MCF 10A (cell line): ENCODE measurements at regions not wholly inside any gene's neighbourhood (a gene's known extent, or its start where the extent isn't known, plus 50 kb on each side); places are given as distances from the start of the nearest gene placed in this dataset.

Experiments
- BruUV-seq: library from RNA; stranded (reverse); fragments of 400-500 nt; replicated peaks from 2 replicates; lab custom pipeline; 2021; lab: Mats Ljungman, UMichigan
- CTCF ChIA-PET: fragments of 300-600 bp; sonication (Branson Sonifier 250); formaldehyde crosslinking; extraction: SDS; loops from one replicate; lab custom pipeline; 2021; ENCODE audit warnings: antibody characterized with exemption, inconsistent platforms; lab: Yijun Ruan, JAX
- POLR2A ChIA-PET: fragments of 300-600, 350-650 bp; sonication (Branson Sonifier 250); formaldehyde crosslinking; extraction: SDS; loops from one replicate; lab custom pipeline; 2020; ENCODE audit warnings: antibody characterized with exemption, inconsistent platforms; lab: Yijun Ruan, JAX
- DNase-seq: peaks from one replicate; pipeline ENCODE4 v3.0.0-alpha.2; 2018; ENCODE audit not compliant: unreplicated experiment
- H3K27ac Mint-ChIP-seq: one replicate; pipeline ENCODE4 v1.8.0; 2022; ENCODE audit warnings: mild to moderate bottlenecking, low read depth, mixed read lengths; ENCODE audit not compliant: unreplicated experiment
- H3K27me3 Mint-ChIP-seq: one replicate; pipeline ENCODE4 v1.8.0; 2022; ENCODE audit warnings: mixed read lengths; ENCODE audit not compliant: insufficient read depth, unreplicated experiment
- H3K36me3 Mint-ChIP-seq: one replicate; pipeline ENCODE4 v1.8.0; 2022; ENCODE audit warnings: mild to moderate bottlenecking, moderate library complexity, mixed read lengths; ENCODE audit not compliant: insufficient read depth, unreplicated experiment
- H3K4me1 Mint-ChIP-seq: one replicate; pipeline ENCODE4 v1.8.0; 2022; ENCODE audit warnings: mixed read lengths; ENCODE audit not compliant: insufficient read depth, unreplicated experiment
- H3K4me3 Mint-ChIP-seq: one replicate; pipeline ENCODE4 v1.8.0; 2022; ENCODE audit warnings: mild to moderate bottlenecking, moderate library complexity, mixed read lengths; ENCODE audit not compliant: unreplicated experiment
- H3K9me3 Mint-ChIP-seq: one replicate; pipeline ENCODE4 v1.8.0; 2022; ENCODE audit warnings: mixed read lengths; ENCODE audit not compliant: unreplicated experiment
- CTCF ChIP-seq: fragments of 200-600 bp; IDR thresholded peaks from one replicate; pipeline ENCODE4 v1.8.0; 2022; ENCODE audit warnings: antibody characterized with exemption, mild to moderate bottlenecking; ENCODE audit not compliant: unreplicated experiment
- intact Hi-C: fragments of 100-400 bp; cut with micrococcal nuclease; formaldehyde crosslinking; loops from 2 replicates; pipeline ENCODE4 v1.14.1; 2022

DNA sequence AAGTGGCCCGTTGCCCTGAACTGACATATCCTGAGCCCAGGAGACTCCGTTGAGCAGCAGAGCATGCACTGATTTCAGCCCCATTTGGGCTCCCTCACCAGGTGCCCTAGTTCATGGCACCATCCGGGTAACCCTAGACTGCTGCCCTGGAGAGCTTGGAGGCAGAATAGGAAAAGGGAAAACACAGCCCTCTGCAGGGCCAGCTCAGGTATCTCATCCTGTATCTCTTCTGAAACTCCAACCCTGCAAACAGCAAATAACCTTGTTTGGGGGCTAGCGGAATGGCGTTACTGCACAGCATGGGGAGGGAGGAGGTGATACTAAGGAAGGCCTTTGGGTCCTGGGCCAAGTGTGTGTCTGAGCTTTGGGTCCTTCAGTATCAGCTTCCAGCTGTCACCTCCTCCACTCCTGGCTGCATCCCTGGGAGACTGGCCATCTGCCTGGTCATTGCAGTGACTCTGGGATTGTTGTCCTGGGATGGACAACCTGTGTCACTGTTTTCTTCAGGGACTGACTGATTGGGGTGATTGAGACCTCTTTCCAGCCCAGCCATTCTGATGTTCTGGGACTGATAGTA is 233.8 kb upstream of the SKOR2 start:
- DNase-seq, result no peak
- BruUV-seq, result no TSS peak
- H3K9me3 Mint-ChIP-seq, result no peaks in the 10 kb centered on the region
- H3K27me3 Mint-ChIP-seq, result peaks cover 40% of the 10 kb centered on the region
- ChIA-PET CTCF (interaction anchor here (0.7 to 1.4 kb wide), 2 partner anchors 9 to 566 kb away, joined by 3 read pairs; no protein-coding TSS in a partner anchor), POLR2A (no interaction called here)
- H3K4me3 Mint-ChIP-seq, result no peak overlapping the region
- H3K27ac Mint-ChIP-seq, result no peak overlapping the region
- intact Hi-C loops, result no loop called here
- no peaks in the 10 kb centered on the region for H3K36me3 Mint-ChIP-seq
- no peaks in the 10 kb centered on the region for H3K4me1 Mint-ChIP-seq
- TF ChIP-seq CTCF, result no peak

GRCh38 chr18:47484068-47484467 is 232.6 kb upstream of the SKOR2 start:
- no peak for TF ChIP-seq CTCF
- POLR2A ChIA-PET, result no interaction called here
- peaks cover 40% of the 10 kb centered on the region for H3K27me3 Mint-ChIP-seq
- intact Hi-C loops, result no loop called here
- no peaks in the 10 kb centered on the region for H3K9me3 Mint-ChIP-seq
- no peaks in the 10 kb centered on the region for H3K36me3 Mint-ChIP-seq
- CTCF ChIA-PET, result interaction anchor here (0.6 kb wide), 1 partner anchor 272 kb away, joined by 3 read pairs; no protein-coding TSS in a partner anchor
- H3K27ac Mint-ChIP-seq, result no peak overlapping the region
- H3K4me1 Mint-ChIP-seq, result no peaks in the 10 kb centered on the region
- H3K4me3 Mint-ChIP-seq, result no peak overlapping the region
- DNase-seq, result no peak
- BruUV-seq, result no TSS peak

DNA sequence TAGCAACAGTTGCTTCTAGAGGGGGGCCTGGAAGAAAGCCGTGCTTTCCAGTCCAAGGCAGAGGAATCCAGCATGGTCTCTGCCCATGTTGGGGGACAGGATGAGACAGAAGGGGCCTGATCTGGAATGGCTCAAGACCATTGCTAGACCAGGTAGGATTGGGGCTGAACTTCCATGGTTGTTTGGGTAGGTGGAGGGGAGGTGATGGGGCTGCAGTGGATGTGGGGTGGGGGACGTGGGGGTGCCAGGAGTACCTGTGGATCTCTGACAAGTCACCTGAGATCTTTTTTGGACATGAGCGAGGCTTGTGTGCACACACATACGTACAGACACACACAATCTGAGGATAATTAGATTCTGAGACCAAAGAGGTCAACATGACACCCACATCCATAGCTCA is 228.7 kb upstream of the SKOR2 start:
- no TSS peak for BruUV-seq
- intact Hi-C loops, result no loop called here
- DNase-seq, result no peak
- no peaks in the 10 kb centered on the region for H3K36me3 Mint-ChIP-seq
- ChIA-PET POLR2A (no interaction called here), CTCF (no interaction called here)
- no peak overlapping the region for H3K27ac Mint-ChIP-seq
- TF ChIP-seq CTCF, result no peak
- H3K4me1 Mint-ChIP-seq, result no peaks in the 10 kb centered on the region
- peaks cover 37% of the 10 kb centered on the region for H3K27me3 Mint-ChIP-seq
- no peak overlapping the region for H3K4me3 Mint-ChIP-seq
- no peaks in the 10 kb centered on the region for H3K9me3 Mint-ChIP-seq

DNA sequence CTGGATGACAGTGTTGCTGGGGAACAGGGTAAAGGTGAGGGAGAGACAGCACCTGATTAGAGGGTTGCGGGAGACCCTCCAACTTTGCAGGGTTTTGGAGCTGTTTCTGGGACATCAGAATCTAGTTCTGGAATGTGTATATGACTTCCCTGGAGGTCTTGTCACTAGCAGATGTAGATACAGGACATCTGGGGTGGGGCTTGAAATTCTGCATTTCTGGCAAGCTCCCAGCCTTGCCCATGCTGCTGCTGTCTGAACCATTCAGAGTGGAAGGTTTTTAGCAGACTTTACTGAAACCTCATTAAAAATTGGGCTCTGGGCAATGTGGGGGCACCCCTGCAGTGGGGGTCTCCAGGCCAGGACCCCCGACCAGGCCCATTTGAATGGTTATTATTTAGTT is 220.3 kb upstream of the SKOR2 start:
- no peaks in the 10 kb centered on the region for H3K9me3 Mint-ChIP-seq
- no peak for DNase-seq
- intact Hi-C loops, result no loop called here
- H3K27me3 Mint-ChIP-seq, result no peaks in the 10 kb centered on the region
- ChIA-PET CTCF (no interaction called here), POLR2A (no interaction called here)
- H3K4me3 Mint-ChIP-seq, result no peak overlapping the region
- H3K4me1 Mint-ChIP-seq, result no peaks in the 10 kb centered on the region
- H3K36me3 Mint-ChIP-seq, result no peaks in the 10 kb centered on the region
- H3K27ac Mint-ChIP-seq, result no peak overlapping the region
- no peak for TF ChIP-seq CTCF
- no TSS peak for BruUV-seq
